ENCODE measurements at regions not wholly inside any gene's neighbourhood (a gene's known extent, or its start where the extent isn't known, plus 50 kb on each side); places are given as distances from the start of the nearest gene placed in this dataset.

GRCh38 chr1:50308878-50309277 is 114.4 kb downstream of the DMRTA2 start:
- TF ChIP-seq, protein P1, sequence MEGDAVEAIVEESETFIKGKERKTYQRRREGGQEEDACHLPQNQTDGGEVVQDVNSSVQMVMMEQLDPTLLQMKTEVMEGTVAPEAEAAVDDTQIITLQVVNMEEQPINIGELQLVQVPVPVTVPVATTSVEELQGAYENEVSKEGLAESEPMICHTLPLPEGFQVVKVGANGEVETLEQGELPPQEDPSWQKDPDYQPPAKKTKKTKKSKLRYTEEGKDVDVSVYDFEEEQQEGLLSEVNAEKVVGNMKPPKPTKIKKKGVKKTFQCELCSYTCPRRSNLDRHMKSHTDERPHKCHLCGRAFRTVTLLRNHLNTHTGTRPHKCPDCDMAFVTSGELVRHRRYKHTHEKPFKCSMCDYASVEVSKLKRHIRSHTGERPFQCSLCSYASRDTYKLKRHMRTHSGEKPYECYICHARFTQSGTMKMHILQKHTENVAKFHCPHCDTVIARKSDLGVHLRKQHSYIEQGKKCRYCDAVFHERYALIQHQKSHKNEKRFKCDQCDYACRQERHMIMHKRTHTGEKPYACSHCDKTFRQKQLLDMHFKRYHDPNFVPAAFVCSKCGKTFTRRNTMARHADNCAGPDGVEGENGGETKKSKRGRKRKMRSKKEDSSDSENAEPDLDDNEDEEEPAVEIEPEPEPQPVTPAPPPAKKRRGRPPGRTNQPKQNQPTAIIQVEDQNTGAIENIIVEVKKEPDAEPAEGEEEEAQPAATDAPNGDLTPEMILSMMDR (IDR thresholded peaks at IDR 0.05) = no peak
- TF ChIP-seq POLR2A (IDR thresholded peaks at IDR 0.05) = no peak

All from suprapubic skin (tissue), 3 donors.